Fibroblast of pulmonary artery (primary cell): ENCODE measurements at regions not wholly inside any gene's neighbourhood (a gene's known extent, or its start where the extent isn't known, plus 50 kb on each side); places are given as distances from the start of the nearest gene placed in this dataset.

ENCODE experiments used
- DNase-seq: peaks from one replicate; pipeline ENCODE4 v3.0.0-alpha.2; 2010; ENCODE audit warnings: low read depth
- H3K4me3 ChIP-seq: replicated peaks from 2 replicates; pipeline ENCODE4 v1.5.1; 2011; ENCODE audit warnings: low read depth, mild to moderate bottlenecking, control low read depth, low read length, moderate library complexity
- TF ChIP-seq, protein P1 (sequence below): IDR thresholded peaks from 2 replicates; pipeline ENCODE4 v1.5.1; 2011; ENCODE audit warnings: mild to moderate bottlenecking, control low read depth, low read length, inconsistent platforms; ENCODE audit errors: missing control alignments

DNA sequence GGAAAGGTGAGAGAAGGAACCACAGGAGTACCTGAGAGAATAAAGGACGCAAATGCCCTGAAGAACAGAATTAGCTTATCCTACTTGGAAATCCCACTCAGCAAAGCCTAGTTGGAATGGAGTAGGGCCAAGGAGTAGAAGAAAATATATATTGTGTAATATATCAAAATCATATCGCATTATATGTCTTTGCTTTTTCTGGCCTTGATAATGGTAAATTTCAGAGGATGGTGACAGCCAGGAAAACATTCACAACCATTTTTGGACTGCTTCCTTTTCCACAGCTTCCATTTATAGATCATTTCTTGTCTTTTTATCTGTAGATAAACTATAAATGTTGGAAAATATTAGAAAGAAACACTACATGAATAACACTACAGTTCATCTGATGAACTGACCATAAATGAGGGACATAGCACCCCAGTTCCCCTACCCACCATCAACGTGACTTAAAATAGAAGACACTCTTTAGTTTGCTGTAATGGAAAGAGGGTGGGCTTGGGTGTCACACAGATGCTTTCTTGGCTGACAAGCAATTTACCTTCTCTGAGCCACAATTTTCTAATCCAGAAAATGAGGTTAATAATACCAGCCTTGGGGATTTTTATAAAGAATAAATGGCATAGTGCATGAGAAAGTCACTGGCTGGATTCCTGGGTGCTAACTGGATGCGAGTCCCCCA is 569.6 kb downstream of the NTRK3 start:
- TF ChIP-seq, protein P1, sequence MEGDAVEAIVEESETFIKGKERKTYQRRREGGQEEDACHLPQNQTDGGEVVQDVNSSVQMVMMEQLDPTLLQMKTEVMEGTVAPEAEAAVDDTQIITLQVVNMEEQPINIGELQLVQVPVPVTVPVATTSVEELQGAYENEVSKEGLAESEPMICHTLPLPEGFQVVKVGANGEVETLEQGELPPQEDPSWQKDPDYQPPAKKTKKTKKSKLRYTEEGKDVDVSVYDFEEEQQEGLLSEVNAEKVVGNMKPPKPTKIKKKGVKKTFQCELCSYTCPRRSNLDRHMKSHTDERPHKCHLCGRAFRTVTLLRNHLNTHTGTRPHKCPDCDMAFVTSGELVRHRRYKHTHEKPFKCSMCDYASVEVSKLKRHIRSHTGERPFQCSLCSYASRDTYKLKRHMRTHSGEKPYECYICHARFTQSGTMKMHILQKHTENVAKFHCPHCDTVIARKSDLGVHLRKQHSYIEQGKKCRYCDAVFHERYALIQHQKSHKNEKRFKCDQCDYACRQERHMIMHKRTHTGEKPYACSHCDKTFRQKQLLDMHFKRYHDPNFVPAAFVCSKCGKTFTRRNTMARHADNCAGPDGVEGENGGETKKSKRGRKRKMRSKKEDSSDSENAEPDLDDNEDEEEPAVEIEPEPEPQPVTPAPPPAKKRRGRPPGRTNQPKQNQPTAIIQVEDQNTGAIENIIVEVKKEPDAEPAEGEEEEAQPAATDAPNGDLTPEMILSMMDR, result no peak
- no peak overlapping the region for H3K4me3 ChIP-seq
- DNase-seq, result no peak

DNA sequence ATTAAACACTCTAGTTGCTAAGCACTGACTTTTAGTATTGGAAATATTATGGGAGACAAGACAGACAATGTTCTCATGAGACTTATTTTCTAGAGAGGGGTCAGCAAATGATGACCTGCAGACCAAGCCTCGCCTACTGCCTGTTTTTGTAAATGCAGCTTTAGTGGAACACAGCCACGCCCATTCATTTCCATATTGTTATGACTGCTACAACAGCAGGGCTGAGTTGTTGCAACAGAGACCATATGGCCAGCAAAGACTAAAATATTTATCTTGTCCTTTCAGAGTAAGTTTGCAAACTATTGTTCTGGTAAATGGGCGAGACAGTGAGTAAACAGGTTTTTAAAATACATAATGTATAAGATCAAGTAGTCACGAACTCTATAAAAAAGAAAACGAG is 570.2 kb downstream of the NTRK3 start:
- H3K4me3 ChIP-seq, result no peak overlapping the region
- DNase-seq, result no peak
- TF ChIP-seq, protein P1, result no peak

DNA sequence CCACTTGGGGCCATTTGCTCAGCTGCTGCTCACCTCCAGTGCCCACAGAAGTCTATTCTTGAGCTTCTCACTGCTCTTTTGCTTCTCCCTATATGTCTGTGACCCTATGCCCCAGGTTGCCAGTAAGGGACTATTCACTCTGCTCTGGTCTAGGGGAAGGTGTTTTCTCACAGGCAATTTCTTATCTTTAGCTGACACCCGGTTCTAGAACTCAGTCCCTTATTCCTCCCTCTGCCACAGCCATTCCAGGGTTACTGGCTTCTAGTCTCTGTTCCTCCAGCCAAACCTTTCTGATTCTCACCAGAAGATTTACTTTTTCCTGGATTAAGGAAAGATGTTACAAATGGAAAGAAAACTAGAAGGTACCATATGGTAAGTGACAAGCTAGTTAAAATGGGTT is 574.0 kb downstream of the NTRK3 start:
- TF ChIP-seq, protein P1, result no peak
- DNase-seq, result no peak
- H3K4me3 ChIP-seq, result no peak overlapping the region

DNA sequence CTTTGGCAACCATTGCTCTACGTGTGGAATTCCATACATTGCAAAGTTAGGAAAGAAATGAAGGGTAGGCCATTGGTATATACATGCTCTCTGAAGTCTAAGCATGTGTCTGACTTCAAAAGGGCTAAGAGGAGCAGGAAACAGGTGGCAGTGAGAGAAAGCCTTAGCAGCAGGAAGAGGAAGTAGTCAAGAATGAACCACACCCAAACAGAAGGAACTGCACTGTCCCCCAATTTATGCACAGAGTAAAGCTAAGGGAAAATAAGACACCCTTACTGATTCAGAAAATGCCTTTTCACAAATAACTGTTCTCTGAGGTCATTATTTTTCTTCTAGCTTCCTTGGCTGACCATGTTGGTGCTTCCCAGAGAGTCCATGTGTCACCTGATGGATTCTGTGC is 575.4 kb downstream of the NTRK3 start:
- TF ChIP-seq, protein P1, result no peak
- DNase-seq, result no peak
- no peak overlapping the region for H3K4me3 ChIP-seq

DNA sequence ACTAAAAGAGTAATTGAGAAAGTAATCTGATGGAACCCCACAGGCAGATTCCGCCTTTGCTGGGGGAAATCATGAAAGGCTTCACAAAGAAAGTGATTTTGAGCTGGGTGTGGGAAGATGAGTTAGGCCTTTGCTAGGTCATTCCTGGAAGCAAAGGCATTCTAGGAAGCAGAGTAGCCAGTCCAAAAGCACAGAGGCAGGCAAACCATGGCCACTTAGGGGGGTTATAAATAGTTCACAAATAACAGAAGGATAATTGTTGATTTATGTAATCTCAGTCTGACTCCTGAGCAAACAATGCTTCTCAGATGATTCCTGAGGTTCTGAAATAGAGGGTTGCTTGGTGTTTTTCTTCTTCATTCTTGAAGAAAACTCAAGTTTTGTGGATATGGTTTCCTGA is 576.3 kb downstream of the NTRK3 start:
- TF ChIP-seq, protein P1, result no peak
- DNase-seq, result no peak
- no peak overlapping the region for H3K4me3 ChIP-seq

DNA sequence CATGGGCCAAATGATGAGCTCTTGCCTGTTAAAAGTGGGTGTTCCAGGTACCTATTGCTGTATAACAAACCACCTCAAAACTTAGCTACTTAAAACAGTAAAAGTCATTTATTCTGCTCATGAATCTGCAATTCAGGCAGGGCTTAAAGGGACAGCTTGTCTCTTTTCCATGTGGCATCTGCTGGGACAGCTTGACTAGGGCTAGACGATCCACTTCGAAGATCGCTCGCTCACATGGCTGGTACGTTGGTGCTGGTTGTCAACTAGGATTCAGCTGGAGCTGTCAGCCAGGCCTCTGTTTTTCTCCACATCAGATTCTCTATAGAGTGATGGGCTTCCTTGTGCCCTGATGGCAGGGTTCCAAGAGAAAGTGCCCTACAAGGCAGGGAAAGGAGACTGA is 581.3 kb downstream of the NTRK3 start:
- TF ChIP-seq, protein P1, result no peak
- no peak for DNase-seq
- H3K4me3 ChIP-seq, result no peak overlapping the region
